ENCODE measurements at regions not wholly inside any gene's neighbourhood (a gene's known extent, or its start where the extent isn't known, plus 50 kb on each side); places are given as distances from the start of the nearest gene placed in this dataset.
"Not testable (repeated sequence)": the region's sequence is repeated elsewhere in the genome, so short reads cannot be mapped to it uniquely, and the experiment has no call there.

GRCh38 chr10:129046065-129046681 lies 420.9 kb upstream of the MGMT start:
- DNase-seq (ENCODE audit: low spot score) = no peak

GRCh38 chr10:129046962-129047361 lies 420.1 kb upstream of the MGMT start:
- DNase-seq (ENCODE audit: low spot score) = no peak

- DNase-seq (ENCODE audit: low spot score) = no peak
Measured at GRCh38 chr10:129047600-129047999, 419.4 kb upstream of the MGMT start.

- DNase-seq (ENCODE audit: low spot score) = no peak
Measured at GRCh38 chr10:129048513-129048912, 418.5 kb upstream of the MGMT start.

- no peak for DNase-seq (ENCODE audit: low spot score)
Measured at GRCh38 chr10:129049501-129049900, 417.5 kb upstream of the MGMT start.

GRCh38 chr10:129055225-129055624 lies 411.8 kb upstream of the MGMT start:
- no peak for DNase-seq (ENCODE audit: low spot score)

GRCh38 chr10:129055986-129056385 lies 411.1 kb upstream of the MGMT start:
- DNase-seq (ENCODE audit: low spot score) = no peak

- DNase-seq (ENCODE audit: low spot score) = no peak
Measured at GRCh38 chr10:129056734-129057689, 410.0 kb upstream of the MGMT start.

- DNase-seq (ENCODE audit: low spot score) = no peak
Measured at GRCh38 chr10:129057856-129058663, 409.0 kb upstream of the MGMT start.

GRCh38 chr10:129058664-129059155 lies 408.3 kb upstream of the MGMT start:
- no peak for DNase-seq (ENCODE audit: low spot score)

- DNase-seq (ENCODE audit: low spot score) = no peak
Measured at GRCh38 chr10:129059977-129060376, 407.1 kb upstream of the MGMT start.

- DNase-seq (ENCODE audit: low spot score) = no peak
Measured at GRCh38 chr10:129063212-129063611, 403.8 kb upstream of the MGMT start.

- no peak for DNase-seq (ENCODE audit: low spot score)
Measured at GRCh38 chr10:129063877-129064276, 403.2 kb upstream of the MGMT start.

GRCh38 chr10:129066529-129066928 lies 400.5 kb upstream of the MGMT start:
- DNase-seq (ENCODE audit: low spot score) = not testable (repeated sequence)

- DNase-seq (ENCODE audit: low spot score) = not testable (repeated sequence)
Measured at GRCh38 chr10:129071411-129071810, 395.6 kb upstream of the MGMT start.

- DNase-seq (ENCODE audit: low spot score) = no peak
Measured at GRCh38 chr10:129074939-129075338, 392.1 kb upstream of the MGMT start.

- no peak for DNase-seq (ENCODE audit: low spot score)
Measured at GRCh38 chr10:129075508-129075907, 391.5 kb upstream of the MGMT start.

- DNase-seq (ENCODE audit: low spot score) = no peak
Measured at GRCh38 chr10:129075927-129076326, 391.1 kb upstream of the MGMT start.

- DNase-seq (ENCODE audit: low spot score) = no peak
Measured at GRCh38 chr10:129078346-129078745, 388.7 kb upstream of the MGMT start.

GRCh38 chr10:129078746-129079145 lies 388.3 kb upstream of the MGMT start:
- DNase-seq (ENCODE audit: low spot score) = no peak

GRCh38 chr10:129079705-129080104 lies 387.3 kb upstream of the MGMT start:
- DNase-seq (ENCODE audit: low spot score) = no peak

GRCh38 chr10:129085811-129086210 lies 381.2 kb upstream of the MGMT start:
- no peak for DNase-seq (ENCODE audit: low spot score)
